Chondrocyte (in vitro differentiated cells): ENCODE measurements at regions not wholly inside any gene's neighbourhood (a gene's known extent, or its start where the extent isn't known, plus 50 kb on each side); places are given as distances from the start of the nearest gene placed in this dataset.

Source experiments
- DNase-seq: peaks from one replicate; pipeline ENCODE4 v3.0.0; 2021; ENCODE audit warnings: mixed read lengths, low spot score
- H3K27ac Mint-ChIP-seq: one replicate; pipeline ENCODE4 v1.8.0; 2021; ENCODE audit warnings: mild to moderate bottlenecking, moderate library complexity, mixed read lengths; ENCODE audit not compliant: unreplicated experiment
- H3K27me3 Mint-ChIP-seq: 2 replicates; pipeline ENCODE4 v1.8.0; 2021; ENCODE audit warnings: low read depth, mixed read lengths
- H3K36me3 Mint-ChIP-seq: 2 replicates; pipeline ENCODE4 v1.8.0; 2021; ENCODE audit warnings: low read depth, mixed read lengths
- H3K4me1 Mint-ChIP-seq: 2 replicates; pipeline ENCODE4 v1.8.0; 2021; ENCODE audit warnings: low read depth, mild to moderate bottlenecking, mixed read lengths
- H3K4me3 Mint-ChIP-seq: one replicate; pipeline ENCODE4 v1.8.0; 2021; ENCODE audit warnings: mild to moderate bottlenecking, moderate library complexity, mixed read lengths; ENCODE audit not compliant: unreplicated experiment
- H3K9me3 Mint-ChIP-seq: 2 replicates; pipeline ENCODE4 v1.8.0; 2021; ENCODE audit warnings: low read depth, mixed read lengths
- CTCF ChIP-seq: fragments of 200-600 bp; sonication (generic); IDR thresholded peaks from 2 replicates; pipeline ENCODE4 v1.5.0; 2021; ENCODE audit warnings: antibody characterized with exemption, mild to moderate bottlenecking, moderate library complexity

- H3K9me3 Mint-ChIP-seq = no peaks in the 10 kb centered on the region
- TF ChIP-seq CTCF = peak; percentile 60
- peaks cover 24% of the 10 kb centered on the region for H3K27me3 Mint-ChIP-seq
- DNase-seq = no peak
- H3K4me3 Mint-ChIP-seq = no peak overlapping the region
- no peak overlapping the region for H3K27ac Mint-ChIP-seq
- H3K36me3 Mint-ChIP-seq = no peaks in the 10 kb centered on the region
- H3K4me1 Mint-ChIP-seq = no peaks in the 10 kb centered on the region
These were observed 67.8 kb upstream of the SLC4A10 start for GRCh38 chr2:161556440-161556839.

GRCh38 chr2:161557538-161557937 is 66.7 kb upstream of the SLC4A10 start:
- H3K4me3 Mint-ChIP-seq = no peak overlapping the region
- DNase-seq = no peak
- H3K9me3 Mint-ChIP-seq = peaks cover 6% of the 10 kb centered on the region
- no peaks in the 10 kb centered on the region for H3K4me1 Mint-ChIP-seq
- no peak for TF ChIP-seq CTCF
- no peaks in the 10 kb centered on the region for H3K36me3 Mint-ChIP-seq
- H3K27ac Mint-ChIP-seq = no peak overlapping the region
- H3K27me3 Mint-ChIP-seq = peaks cover 22% of the 10 kb centered on the region

GRCh38 chr2:161564906-161565305 is 59.3 kb upstream of the SLC4A10 start:
- no peak for TF ChIP-seq CTCF
- peaks cover 6% of the 10 kb centered on the region for H3K27me3 Mint-ChIP-seq
- no peaks in the 10 kb centered on the region for H3K4me1 Mint-ChIP-seq
- H3K36me3 Mint-ChIP-seq = peaks cover 2% of the 10 kb centered on the region
- peaks cover 28% of the 10 kb centered on the region for H3K9me3 Mint-ChIP-seq
- no peak overlapping the region for H3K27ac Mint-ChIP-seq
- DNase-seq = no peak
- no peak overlapping the region for H3K4me3 Mint-ChIP-seq

GRCh38 chr2:161569401-161569800 is 54.8 kb upstream of the SLC4A10 start:
- Mint-ChIP-seq H3K27ac (no peak overlapping the region), H3K27me3 (peaks cover 7% of the 10 kb centered on the region), H3K4me1 (no peaks in the 10 kb centered on the region), H3K9me3 (peaks cover 9% of the 10 kb centered on the region), H3K4me3 (no peak overlapping the region), H3K36me3 (no peaks in the 10 kb centered on the region)
- DNase-seq = no peak
- no peak for TF ChIP-seq CTCF

DNA sequence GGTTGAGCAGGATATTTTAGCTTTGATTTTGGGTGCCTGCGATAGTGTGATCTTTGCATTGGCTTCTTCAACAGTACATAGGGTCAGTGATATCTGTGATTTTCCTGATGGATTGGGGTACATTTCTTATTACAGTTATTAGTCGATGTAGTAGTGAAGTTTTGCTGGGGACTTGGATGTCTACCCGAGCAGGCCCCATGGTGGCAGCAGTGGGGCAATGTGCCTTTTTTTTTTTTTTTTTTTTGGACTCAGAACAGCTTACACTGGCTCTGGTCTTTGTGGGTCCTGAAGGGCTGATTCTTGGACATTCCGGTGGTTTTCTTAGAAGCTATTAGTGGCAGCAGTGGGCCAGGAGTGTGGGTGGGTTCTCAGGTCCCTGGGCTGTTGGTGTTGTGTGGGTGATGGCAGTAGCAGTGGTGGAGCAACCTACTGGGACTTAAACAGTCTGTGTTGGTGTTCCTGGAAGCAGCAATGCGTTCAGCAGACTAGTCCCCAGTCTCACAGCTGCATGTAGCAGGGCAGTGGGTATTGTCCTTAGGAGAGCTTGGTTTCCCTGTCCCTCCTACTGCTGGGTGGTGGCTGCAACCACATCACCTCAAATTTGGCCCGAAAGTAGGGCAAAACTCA is 53.7 kb upstream of the SLC4A10 start:
- H3K36me3 Mint-ChIP-seq = no peaks in the 10 kb centered on the region
- H3K27me3 Mint-ChIP-seq = peaks cover 7% of the 10 kb centered on the region
- H3K9me3 Mint-ChIP-seq = no peaks in the 10 kb centered on the region
- DNase-seq = no peak
- no peaks in the 10 kb centered on the region for H3K4me1 Mint-ChIP-seq
- H3K4me3 Mint-ChIP-seq = no peak overlapping the region
- TF ChIP-seq CTCF = peak; percentile 36
- no peak overlapping the region for H3K27ac Mint-ChIP-seq
